Hindlimb muscle (tissue), 1 donor: ENCODE measurements at regions not wholly inside any gene's neighbourhood (a gene's known extent, or its start where the extent isn't known, plus 50 kb on each side); places are given as distances from the start of the nearest gene placed in this dataset.

Experiments used
- DNase-seq: peaks from one replicate; pipeline ENCODE4 v3.0.0-alpha.2; 2013

DNA sequence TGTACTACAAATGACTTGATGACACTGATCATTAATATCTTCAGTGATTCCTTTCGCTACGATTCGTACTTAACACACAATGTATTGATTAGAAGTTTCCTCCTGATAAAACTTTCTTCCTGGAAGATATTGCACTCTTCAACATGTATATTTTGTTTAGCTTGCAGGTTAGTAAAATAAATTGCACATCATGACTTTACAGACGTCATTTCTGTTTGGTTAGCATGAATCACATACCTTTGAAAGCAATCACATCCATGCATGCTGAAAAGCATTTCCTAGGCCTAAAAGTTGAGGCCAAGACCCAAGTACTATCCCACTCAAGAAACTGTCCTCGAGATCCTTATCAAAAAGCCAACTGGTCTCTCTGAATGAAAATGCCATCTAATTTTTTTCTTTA, 1841.0 kb upstream of the PCDH7 start:
- DNase-seq, result no peak

DNA sequence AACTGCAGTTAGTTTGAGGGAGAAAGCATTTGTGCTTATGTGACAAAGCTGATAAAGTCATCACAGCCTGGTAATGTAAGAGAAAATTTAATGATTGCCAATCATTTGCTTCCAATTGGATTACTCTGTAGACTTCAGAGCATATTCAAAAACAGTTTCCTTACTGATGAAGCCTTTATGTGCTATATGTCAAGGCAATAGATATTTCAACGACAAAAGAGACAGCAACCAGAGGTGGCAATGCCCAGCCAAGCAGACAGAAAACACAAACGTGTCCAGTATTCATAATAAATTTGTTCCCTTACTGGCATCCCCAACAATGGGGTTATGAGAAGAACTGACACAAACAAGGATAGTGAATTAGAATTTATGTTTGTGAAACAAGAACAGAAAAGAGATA, 1840.3 kb upstream of the PCDH7 start:
- no peak for DNase-seq

DNA sequence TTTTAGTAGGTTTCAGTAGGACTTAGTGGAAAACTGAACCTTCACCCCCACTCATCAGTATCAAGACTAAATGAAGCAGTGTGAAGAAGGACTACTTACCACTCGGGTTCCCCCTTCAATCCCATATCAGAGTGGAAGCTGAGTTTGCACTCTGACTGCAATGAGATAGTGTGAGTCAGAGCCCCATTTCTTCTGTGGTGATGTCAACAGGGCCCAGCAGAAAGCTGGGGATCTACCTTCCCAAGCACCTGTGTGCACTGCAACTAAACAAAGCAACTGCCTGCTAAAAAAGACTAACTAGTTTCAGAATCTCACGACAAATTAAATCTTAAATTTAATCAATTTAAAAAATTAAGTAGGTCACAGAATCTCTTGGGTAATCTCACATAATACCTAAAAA, 1837.0 kb upstream of the PCDH7 start:
- no peak for DNase-seq

DNA sequence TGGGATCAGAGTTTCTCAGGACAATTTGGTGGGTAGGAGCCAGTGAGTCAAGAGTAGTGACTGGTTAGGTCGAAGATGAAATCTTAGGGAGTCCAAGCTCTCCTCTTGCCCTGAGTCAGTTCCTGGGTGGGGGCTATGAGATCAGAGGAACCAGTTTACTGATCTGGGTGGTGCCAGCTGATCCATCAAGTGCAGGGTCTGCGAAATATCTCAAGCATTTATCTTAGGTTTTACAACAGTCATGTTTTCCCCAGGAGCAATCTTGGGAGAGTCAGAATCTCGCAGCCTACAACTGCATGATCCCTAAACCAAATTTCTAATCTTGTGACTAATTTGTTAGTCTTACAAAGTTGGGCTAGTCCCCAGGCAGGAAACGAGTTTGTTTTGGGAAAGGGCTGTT, 1833.2 kb upstream of the PCDH7 start:
- DNase-seq, result no peak

DNA sequence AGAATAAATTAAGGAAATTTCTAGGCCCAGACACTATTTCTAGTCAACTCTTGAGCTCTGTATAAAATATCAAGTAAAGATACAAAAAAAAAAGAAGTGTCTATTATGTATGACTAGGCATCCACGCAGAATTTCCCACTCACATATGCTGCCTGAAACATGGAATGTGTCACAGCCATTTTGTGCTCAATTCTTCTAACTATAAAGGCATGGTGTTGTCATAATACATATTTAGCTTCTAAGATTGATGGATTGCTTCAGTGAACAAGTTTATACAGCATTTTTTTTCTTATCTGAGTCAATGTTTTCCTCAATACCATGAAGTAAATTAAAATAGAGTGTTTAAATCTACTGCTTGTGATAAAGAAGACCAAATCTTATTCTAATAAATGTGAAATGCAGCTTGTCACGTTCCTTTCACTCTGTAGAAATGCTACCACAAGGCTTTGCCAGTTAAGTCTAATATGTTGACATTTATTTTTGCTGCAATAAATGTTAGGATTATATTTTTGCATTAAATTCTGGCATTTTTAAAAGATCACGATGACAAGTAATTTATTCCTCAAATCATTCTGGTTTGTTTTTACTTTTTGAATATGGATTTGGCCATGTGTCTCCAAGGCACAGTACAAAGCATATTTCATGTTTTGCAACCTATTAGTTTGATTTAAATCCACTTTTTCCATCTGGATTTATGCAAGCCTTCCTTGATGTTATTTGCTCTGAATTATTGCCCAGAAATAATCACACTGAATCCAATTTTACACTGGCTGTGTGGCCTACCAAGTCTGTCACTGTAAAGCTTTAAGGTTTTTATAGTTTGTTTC, 1829.0 kb upstream of the PCDH7 start:
- DNase-seq, result peak; percentile 18

DNA sequence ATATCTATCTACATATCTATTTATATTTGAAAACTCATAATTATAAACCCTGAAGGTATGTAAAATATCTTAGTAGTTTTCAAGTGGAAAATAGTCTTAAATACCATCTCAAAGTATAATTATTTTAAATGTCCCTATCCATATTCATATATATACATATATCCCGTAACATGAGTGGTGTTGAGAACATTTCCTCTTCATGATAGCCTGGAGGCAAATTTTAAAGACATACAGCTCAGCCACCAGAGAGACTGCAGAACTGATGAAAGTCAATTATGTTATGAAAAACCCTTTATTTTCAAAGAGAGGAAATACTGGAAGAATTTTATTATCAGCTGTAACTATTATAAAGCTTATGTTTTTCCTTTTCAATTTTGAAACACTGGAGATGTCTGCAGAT, 1806.7 kb upstream of the PCDH7 start:
- DNase-seq, result no peak

DNA sequence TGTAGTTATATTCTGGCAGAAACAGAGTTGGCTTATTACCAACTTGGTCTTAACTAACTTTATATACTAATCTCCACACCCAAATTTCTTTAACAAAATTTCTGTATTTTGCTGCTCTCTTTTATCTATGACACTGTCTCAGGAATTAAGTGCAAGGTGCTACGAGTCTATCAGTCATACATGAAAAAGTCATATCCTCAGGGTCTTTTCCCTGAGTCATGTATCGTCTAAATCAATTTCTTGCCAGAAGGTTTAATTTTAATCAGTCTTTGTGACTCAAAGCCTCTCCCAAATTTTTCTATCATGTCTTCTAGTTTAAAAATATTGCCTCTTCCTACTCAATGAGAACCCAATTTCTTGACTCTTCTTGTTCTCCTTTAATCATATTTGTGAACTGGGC, 1803.6 kb upstream of the PCDH7 start:
- no peak for DNase-seq

DNA sequence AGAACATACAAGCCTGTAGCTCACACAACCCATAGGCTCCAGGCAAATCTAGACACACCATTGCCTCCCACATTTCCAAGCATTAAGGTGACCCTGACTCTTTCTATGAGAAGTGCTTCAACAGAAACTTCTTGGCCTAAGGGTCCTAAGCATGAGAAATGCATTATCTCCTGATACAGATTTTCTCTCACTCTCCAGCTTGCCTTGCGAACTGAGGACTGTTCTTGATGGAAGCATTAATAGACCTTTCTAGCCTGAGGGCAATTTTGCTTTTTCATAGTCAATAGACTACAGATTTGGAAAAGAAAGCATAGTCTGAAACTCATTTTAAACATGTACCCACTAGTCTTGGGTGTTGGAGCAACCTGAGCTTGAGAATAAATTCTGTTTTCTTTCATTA, 1801.3 kb upstream of the PCDH7 start:
- DNase-seq, result no peak

DNA sequence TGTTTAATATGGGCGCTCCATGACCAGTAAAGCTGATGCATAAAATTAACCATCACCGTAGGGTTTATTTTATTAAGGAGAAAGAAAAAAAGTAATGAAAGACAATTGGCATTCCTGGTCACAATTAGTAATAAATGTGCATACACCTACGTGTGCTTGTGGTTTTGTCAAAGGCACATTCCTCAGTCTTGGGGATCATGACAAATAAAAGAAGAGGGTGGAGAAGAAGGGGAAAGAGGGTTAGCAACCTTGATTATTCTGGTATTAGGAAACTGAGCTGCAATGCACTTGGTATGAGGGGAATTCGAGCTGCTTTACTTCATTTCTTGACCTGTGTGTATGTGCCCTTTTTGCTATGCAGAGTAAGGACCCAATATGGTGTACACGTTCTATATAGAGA, 1798.3 kb upstream of the PCDH7 start:
- no peak for DNase-seq

DNA sequence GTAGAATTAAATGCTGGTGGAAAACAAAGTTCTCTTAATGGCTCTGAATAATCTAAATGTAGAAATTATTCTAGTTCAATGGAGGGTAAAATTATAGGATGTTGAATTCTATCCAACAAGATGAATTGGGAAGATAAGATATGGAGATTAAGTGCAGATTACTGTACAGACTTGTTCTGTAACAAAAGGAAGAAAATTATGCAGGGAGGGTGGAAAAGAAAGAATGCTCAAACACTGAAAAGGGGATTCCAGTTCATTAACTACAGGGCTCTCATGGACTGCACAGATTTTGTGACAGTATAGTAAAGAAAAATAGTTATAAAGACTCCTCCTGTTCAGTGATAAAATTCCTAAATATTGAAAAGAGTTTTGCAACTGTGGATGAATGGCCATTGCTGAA, 1794.0 kb upstream of the PCDH7 start:
- DNase-seq, result no peak

DNA sequence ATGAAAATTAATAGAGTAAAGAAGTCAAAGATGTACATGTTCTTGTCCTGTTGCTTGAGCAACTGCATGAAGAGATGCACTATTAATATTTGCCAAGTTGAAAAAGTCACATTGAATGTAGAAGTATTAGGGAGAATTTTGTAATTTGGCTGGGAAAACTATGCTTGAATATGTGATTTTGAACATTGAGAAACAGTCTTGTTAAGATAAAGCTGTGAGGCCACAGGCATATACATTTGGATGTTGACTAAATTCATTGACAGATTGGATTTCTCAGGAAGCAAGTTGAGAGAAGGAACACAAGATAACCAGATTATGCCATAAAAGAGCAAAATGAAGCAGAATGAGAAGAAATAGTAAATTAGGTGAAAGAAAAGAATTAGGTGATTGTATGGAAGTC, 1777.5 kb upstream of the PCDH7 start:
- DNase-seq, result no peak

DNA sequence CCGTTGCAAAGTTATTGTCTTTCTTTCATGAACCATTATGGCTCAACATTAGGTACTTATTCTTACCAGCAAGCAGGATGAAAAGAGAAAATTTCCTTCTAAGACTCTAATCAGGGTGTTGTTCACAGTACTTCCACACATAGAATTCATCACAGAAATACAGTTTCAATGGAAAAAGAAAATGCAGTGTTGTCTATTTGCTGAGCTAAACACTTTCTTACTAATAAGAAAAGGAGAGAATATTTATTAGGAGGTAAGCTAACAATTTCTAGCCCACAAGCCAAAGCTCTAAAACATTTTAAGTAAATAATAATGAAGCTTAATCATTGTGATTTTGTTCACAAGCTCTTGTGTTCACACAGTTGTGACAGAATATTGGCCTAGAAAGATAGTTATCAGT, 1772.8 kb upstream of the PCDH7 start:
- no peak for DNase-seq

DNA sequence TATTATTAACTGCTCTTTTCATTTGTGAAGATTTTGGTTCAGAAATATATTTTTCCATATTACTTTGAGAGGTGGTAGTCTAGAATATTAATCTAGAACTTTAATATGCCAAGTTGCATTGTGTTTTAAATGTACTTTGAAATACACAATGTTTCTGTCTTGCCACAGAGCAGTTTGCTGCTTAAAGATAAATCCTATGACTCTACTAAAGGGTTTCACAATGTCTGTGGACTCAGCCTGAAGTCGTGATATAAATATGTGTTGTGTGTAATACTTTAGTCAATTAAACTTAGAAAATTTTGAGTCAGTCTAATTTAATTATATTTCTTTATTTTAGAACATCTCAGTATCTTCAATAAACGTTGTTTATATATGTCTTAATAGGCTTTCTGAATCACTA, 1771.7 kb upstream of the PCDH7 start:
- no peak for DNase-seq

DNA sequence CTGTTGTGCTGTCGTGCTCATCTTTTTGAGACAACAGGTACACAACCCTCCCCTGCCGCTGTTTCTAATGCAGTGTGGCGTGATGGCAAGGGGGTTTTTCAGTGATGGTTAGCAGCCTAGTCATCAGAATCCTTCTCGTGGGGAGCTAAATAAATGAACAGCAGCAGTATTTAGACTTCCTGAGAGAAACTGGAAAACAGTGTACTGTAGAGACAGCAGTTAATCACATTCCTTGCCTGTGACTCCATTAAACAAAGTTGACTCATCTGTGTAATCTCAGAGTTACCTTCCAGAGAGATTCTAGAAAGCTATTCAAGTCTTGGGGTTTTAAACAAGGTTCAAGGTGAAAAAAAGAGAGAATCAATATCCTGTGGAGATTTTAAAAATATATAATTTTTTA, 1753.2 kb upstream of the PCDH7 start:
- no peak for DNase-seq

DNA sequence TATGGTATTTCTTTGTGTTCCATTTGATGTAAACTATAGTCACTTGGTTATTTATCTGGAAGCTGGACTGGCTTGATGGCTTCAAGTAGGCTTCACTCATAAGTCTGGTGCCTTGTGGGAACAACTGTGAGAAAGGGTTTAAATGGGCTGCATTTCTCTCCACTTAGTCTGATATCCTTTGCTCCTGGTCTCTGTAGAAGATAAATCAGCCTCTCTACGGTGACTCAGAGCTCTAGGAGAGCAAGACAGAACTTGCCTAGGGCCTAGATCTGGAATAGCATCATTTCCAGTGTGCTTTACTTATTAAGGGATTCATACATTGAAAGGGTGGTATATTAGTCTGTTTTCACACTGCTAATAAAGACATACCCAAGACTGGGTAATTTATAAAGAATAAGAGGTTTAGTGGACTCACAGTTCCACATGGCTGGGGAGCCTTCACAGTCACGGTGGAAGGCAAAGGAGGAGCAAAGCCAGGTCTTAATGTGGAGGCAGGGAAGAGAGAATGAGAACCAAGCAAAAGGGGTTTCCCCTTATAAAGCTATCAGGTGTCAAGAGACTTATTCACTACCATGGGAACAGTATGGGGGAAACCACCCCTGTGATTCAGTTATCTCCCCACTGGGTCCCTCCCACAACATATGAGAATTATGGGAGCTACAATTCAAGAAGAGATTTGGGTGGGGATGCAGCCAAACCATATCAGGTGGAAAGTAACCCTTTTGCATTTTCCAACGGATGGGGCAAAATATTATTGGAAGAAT, 1746.4 kb upstream of the PCDH7 start:
- no peak for DNase-seq

DNA sequence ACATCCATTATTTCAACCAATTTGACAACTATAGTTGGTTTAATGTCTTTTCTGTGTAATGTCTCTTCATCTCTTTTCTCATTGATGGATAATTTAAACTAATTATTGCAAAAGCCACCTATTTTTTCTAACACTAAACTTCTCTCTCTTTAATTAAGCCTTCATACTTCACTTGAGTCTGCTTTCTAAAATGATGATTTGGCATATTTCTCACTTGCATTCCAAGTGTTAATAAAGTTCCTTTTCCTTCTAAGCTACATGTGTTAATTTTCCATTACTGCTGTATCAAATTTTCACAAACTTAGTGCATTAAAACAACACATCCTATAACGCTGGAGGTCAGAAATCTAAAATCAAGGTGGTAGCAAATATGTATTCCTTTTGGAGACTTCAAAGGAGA, 1743.8 kb upstream of the PCDH7 start:
- DNase-seq, result no peak

DNA sequence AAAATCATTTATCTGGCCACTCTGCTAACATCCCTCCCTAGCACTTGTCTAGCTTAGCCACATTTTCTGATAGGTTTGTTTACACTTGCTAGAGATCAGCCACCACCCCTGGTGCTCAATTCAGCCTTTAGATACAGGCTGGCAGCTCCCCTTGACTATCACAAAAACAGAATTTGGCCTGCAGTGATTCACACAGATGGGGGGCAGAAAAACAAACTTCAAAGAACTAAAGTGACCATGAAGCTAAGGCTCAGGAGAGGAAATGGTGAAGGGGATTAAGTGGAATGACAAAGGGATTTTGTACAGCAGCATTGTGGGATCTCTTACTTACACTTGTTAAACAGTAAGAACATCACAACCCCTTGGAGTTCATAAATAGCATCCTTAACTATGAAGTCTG, 1718.0 kb upstream of the PCDH7 start:
- DNase-seq, result no peak

DNA sequence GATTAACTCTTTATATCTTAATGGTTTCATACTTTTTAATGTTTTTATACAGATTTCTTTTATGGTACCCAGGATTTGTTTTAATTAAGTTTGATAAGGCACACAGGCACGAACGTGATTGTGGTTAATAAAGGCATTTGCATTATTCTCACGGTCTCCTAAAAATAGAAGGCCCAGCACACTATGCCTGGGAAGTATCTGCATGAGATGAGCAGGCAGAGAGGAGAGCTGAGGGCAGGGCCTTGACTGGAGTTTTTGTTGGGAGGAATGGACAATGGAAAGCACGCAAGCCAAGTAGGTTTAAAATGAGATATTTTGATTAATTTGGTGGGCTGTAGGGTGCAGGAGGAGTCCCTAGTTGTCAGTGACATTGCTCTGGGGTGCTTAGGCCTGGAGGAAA, 1714.3 kb upstream of the PCDH7 start:
- DNase-seq, result no peak

DNA sequence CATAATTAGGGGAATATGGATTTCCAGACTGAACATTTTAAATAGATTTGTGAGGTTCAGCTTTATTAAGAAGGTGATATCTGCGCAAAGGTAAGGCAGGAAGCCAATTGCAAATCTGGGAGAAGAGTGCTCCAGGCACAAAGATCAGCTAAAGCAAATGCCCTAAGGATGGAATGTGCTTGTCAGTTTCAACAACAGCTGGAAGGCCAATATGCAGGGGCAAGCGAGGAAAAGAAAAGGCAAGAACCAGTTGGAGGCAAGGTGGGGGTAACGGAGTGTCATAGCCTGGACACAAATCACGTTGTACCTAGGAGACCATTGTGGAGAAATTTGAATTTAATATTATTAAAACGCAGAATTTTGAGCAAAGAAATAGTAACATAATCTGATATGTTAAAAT, 1710.3 kb upstream of the PCDH7 start:
- no peak for DNase-seq

DNA sequence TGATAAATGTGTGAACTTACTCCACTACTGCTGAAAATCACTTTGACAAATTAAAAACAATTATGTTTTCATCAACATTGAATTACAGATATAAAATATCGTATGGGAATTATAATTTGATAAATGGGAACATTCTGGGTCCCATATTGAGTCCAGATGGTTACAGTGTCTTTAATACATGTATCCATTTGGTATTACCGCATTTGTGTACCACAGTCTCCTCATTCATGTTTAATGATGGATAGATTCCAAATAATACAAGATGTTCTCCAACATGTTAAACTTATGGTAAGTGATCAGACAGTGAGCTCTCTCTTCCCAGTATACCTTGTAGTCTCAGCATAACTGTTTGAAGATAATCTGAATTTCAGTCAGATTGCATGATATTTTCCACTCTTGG, 1706.8 kb upstream of the PCDH7 start:
- no peak for DNase-seq

DNA sequence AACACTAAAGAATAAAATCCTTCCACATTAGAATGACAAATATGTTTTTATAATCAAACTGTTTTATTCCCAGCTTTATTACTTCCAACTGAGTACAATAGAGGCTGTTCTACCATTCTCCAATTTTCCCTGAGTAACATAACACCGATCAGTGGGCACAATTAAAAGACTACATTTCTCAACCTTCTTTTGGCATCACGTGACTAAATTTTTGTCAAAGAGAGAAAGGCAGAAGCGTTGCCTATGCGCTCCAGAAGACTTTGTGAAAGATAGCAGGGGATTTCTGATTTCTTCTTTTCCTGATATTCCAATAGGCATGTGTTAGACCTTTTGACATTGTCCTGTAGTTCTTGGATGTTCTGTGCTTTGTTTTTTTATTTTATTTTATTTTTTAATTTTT, 1705.6 kb upstream of the PCDH7 start:
- DNase-seq, result no peak

DNA sequence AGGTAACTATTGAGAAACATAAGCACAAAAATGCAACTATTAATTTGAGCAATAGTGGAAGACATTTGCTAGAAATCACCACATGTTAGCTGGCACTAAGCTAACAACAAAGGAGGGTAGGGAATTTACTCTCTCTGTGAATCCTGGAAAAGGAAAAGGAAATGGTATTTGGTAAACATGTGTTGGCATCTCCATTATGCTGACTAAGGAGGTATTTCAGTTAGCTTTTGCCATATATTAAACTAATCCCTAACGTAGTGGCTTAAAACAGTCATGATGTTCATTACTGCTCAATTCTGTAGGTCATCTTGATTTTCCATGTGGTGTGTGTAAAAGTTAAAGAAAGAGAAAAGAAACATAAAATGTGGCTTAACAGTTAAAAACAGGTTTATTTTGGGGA, 1686.5 kb upstream of the PCDH7 start:
- DNase-seq, result no peak

DNA sequence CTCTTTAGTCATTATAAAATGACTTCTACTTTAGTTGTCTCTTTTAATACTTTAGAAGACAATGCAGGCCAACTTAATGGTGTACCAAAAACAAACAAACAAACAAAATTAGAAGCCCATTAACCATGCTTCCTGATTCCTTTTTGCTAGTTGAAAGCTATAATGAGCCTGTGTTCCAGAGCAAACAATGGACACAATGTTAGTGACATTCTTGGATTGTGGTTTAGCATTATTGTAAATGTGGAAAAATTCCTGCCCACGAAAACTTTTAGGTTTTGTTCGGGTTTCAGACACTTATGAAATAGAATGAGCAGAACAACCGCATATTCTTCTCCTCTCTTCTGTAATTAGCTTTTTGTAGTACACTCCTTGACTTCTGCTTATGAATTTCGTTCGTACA, 1682.7 kb upstream of the PCDH7 start:
- no peak for DNase-seq

DNA sequence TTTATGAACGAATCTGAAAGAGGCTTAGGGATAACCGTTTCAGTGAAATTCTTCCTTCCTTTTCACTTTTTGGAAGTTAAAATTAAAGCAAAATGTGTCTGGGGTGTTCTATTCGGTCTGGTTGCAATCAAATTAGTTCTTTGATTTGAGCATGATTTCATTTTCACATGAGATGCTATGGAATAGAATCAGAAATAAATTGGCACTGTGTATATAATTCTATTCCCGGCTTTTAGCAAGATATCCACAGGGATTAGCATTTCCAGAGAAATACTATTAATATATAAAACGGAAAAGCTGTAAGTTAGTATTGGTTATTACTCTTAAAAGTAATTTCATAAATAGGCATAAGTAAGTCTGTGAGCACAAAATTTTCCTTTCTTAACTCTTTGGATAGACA, 1676.8 kb upstream of the PCDH7 start:
- DNase-seq, result no peak
